HG03442 (cell line): ENCODE measurements at regions not wholly inside any gene's neighbourhood (a gene's known extent, or its start where the extent isn't known, plus 50 kb on each side); places are given as distances from the start of the nearest gene placed in this dataset.

Experiments
- ATAC-seq: cut with Tn5 transposase; IDR thresholded peaks from one replicate; pipeline ENCODE4 v1.9.1; 2021; ENCODE audit warnings: mild to moderate bottlenecking, moderate library complexity; ENCODE audit not compliant: unreplicated experiment

DNA sequence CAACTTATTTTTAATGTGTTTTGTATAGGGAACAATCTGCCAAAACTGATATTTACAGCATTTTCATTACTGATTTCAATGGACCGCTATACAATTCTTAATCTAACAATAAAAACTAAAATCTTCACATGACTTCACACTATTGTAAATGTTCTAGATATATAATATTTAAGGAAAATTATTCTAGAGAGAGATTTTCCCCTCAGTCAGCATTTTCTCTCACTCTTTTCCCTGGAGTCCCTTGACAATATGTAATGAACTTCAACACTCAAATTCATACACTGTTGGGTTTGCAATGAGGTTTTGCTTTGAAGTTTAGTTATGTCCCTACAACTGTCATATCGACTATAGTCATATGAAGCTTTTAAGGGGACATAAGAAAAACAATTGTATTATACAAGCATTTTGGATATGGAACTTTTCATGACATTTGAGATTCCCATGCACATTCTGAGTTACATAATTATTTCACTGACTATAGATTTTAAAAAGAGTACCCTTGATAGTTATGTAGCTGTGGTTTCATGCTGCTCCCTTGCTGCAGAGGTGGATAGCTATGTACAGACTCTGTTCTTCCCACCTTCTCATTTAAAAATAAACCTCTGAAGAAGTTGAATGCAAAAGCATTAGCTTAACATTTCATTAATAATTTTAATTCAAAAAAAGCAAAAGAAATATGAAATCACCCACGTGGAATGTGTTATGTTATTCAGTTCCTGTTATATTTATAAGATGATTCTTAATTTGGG lies 338.5 kb downstream of the AKAIN1 start:
- ATAC-seq: no peak

- ATAC-seq: no peak
These were observed 342.4 kb downstream of the AKAIN1 start for GRCh38 chr18:4854671-4855070.

DNA sequence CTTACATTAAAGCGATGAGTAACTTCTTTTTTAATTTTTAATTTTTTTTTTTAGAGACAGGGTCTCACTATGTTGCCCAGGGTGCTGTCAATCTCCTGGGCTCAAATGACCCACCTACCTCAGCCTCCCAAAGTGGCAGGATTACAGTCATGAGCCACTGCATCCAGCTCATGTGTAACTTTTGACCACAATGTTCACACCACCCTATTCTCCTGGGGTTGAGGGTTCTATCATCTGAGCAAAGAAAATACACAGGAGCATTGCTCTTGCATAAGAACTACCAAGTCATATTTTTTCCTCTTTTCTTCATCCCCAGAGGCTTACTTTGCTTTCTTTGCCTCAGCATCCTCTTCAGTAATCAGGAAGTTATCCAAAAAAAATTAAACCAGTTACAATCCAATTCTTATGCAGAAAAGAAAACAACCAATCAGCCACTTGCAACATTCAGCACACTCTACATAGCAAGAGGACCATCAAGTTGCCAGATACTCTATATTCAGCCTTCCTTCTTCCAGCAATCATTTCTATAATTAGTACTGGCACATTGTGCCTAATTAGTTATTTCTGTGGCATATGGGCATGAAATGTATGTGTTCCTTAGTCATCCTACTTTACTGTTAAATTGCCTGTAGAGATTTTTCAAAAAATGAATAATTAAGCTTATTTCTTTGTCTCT lies 345.6 kb downstream of the AKAIN1 start:
- no peak for ATAC-seq

DNA sequence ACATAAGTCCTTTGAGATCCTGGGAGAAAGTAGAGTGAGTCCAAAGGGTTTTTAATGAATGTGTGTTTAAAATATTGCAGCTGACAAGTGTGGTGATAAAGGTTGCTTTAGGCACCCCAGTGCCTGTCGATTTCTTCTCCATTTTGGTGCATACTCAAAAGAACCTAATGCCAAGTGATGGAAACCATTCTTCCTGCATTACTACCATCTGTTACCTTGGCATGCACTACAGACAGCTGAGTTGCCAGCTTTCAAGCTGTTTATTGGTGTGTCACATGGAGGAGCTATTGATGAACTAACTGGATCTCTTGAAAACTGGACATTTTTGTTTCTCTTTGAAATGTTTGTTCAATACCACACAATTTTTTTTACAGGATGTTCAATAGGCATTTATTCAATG lies 350.0 kb downstream of the AKAIN1 start:
- ATAC-seq: no peak

DNA sequence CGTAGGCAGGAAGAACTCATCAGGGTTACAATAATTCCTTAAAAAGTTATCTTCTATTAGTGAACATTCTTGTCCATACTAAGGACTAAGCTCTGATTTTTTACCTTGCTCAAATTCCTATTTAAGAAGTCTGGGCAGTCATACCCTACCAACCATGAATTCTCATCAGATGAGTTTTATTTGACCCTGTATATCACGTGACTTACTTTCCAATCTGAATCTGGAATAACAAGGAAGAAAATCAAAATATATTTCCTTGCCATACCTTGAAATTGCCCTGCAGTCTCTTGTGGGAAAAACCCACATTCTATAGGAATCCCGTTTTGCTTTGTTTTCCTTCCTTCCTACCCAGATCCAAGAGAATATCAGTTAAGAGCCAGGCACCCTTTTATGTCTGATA lies 352.7 kb downstream of the AKAIN1 start:
- ATAC-seq: no peak

- ATAC-seq: no peak
These were observed 353.3 kb downstream of the AKAIN1 start for GRCh38 chr18:4843771-4844170.

GRCh38 chr18:4842751-4843150 lies 354.3 kb downstream of the AKAIN1 start:
- ATAC-seq: no peak

GRCh38 chr18:4842287-4842686 lies 354.8 kb downstream of the AKAIN1 start:
- ATAC-seq: no peak

DNA sequence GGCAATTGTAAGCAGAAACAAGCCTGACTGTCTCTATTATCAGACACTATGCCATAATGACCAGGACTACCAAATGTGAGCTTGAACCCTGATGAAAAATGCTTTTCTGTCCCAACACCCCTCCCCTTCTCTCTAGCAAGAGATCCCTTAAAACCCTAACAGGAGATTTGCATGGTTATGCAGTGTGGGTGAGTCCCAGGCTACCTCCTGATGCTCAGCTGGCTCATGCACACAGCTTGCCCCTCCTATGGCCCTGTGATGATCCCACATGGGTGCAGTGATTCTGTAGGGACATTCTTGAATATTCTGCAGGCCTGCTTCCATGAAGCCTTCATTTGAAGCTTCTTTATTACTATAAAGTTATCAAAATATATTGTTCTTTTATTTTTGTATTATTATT lies 357.4 kb downstream of the AKAIN1 start:
- ATAC-seq: no peak

- no peak for ATAC-seq
These were observed 360.9 kb downstream of the AKAIN1 start for GRCh38 chr18:4836141-4836540.

- ATAC-seq: no peak
These were observed 365.2 kb downstream of the AKAIN1 start for GRCh38 chr18:4831791-4832375.

DNA sequence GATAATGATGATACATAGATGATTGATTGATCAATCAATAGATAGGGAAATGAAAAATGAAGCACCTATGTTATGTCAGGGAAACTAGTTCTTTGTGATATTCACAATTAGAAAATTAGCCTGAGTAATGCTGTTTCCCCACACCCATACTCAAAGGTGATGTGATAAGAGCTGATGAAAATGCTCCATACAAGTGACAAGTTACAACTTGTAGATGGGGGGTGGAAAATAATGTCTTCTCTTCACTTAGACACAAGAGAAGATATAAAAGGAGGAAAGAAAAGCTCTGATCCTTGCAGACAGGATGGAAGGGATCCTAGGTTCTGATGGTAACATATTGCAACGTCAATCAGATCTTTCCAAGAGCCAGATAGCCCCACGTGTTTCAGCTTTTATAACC lies 365.9 kb downstream of the AKAIN1 start:
- ATAC-seq: no peak

- no peak for ATAC-seq
These were observed 368.0 kb upstream of the DLGAP1 start for GRCh38 chr18:4823091-4823490.

DNA sequence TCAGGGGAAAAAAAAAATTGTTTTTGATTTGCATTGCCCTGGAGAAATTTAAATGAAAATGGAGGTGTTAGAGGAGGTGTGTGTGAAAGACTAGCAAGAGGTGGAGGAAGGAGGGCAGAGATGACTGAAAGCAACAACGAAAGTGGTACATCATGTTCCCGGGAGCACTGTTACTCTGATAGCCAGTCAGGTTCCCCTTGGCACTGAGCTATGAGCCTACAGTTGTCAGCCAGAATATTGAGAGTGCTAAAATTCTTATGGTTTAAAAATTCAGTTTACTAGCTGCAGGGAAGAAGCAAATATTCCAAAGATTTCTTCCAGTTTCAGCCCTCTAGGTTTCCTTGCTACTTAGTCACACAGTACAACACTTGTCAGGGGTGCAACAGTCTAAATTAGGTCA lies 366.7 kb upstream of the DLGAP1 start:
- ATAC-seq: no peak

DNA sequence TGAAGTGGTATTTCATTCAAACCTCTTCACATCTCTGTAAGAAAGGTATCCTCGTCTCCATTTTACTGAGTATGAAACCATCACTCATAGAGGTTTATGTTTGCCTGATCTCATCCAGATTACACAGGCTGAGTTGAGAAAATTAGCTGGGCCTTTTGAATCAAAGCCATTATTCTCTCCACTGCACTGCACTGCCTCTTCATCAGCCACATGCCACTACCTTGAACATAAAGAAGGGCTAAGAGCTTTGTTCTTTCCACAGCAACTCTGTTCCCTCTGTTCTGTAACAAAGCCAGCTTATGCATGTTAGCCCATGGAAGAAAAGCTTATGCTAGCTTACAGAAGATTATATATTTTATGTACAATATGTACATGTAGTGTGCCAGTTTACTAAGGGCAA lies 362.6 kb upstream of the DLGAP1 start:
- no peak for ATAC-seq

DNA sequence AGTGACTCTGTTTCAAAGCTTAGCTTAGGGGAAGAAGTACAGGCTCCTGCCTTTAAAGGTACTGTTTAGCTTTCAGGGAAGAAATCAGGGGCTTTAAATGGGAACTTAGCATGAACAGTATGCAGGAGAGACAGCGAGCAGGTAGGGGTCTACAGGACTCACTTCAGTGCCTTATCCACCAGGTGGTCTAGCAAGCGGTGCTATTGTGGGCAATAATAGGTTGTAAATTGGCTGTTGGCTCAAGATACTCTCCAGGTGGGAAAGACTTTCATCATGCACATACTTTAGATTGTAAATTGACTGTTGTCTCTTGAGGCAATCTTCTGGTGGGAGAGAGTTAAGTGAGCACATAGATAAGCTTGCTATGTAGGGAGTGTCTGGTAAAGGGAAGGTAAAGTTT lies 358.6 kb upstream of the DLGAP1 start:
- ATAC-seq: no peak

DNA sequence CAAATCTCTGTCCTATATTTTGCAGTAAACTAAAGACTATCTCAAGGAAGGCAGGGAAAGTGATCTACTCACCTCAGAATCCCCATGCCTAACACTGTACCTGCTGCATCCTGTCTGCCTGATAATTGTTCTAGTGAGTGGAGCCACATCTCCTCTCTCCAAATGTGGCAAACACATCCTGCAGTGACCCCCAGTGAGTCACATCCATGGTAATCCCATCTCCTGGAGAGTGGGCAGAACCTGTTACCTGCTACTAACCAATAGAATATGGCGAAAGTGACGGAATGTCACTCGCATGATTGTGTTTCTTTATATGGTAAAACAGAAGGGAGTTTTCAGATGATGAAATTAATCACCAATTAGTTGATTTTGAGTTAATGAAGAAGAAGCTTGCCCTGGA lies 353.8 kb upstream of the DLGAP1 start:
- no peak for ATAC-seq

DNA sequence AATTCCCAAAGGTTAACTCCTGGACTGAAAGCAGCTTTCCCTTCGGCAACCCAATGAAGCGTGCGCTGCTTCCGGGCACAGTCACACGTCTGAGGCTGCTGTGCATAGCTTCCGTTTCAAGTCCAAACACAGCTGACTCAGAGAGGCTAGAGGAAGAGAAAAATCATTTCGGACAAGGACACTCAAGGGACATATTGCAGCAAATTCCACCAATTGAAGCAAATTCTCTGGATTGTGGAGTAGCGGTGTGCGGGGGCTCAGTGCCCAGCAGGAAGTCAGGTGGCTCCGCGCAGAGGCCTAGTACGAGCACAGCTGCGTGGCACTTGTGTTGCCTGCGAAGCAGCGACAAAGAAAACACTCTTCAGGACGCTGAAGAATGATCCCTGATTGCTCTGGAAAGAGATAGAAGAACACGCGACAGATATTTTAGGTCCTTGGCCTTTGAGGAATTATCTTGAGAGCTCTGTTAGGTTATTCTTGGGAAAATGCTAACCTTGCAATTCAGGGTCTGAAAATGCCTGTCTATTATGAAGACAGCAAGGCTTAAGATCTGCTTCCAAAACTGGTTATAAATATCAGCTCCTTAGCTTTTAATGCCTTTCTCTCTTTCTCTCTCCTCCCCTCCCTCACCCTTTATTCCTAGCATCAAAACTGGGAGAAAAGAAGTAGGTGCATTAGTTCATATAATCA lies 352.6 kb upstream of the DLGAP1 start:
- no peak for ATAC-seq

DNA sequence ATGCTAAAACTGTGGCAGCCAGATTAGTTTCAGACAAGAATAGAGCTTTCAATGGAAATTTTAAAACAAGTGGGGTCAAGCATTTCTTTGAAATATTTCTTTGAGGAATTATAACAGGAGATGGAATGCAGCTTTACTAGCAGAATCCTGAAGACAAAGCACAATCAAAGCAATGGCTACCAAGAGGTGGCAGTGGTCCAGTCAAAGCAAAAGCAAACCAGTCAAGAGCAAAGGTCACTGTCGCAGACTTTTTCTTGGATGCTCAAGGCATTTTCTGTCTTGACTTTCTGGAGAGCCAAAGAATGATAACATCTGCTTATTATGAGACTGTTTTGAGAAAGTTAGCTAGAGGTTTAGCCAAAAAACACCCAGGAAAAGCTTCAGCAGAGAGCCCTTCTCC lies 351.2 kb upstream of the DLGAP1 start:
- ATAC-seq: no peak

DNA sequence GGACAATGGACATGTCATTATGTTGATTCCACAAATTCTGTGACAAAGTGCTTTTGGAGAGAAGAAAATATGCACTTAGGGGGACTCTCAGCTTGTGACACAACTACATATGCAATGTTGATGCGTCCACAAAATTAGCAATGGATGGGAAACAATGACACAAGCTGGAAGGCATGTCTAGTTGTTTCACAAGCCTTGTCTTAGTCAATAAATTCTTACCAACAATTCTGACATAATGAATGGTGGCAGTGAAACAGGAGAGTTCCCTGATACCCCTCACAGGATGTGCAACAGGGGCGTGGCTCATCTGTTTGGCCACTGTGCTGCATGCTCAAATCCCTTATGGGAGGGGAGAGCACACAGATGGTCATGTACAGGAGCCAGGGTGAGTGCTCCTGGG lies 347.2 kb upstream of the DLGAP1 start:
- ATAC-seq: no peak

DNA sequence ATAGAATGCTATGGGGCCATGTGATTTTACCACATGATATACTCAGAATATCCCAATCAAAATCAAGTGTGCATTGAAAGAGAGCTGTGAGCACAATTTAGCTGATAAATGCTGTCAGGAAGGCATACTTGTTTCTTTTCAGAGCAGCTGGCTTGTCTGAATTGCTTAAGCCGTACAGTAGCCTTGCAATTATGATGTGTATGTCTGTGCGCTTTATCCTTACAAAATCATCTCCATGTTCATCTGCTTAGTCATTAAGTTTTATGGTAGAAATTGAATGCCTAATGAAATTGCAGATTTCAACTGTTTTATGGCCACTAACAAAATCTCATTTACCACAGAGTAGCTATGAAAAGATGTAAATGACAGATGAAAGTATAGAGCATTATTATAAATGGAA lies 346.0 kb upstream of the DLGAP1 start:
- no peak for ATAC-seq
